ENCODE measurements at regions not wholly inside any gene's neighbourhood (a gene's known extent, or its start where the extent isn't known, plus 50 kb on each side); places are given as distances from the start of the nearest gene placed in this dataset.

DNA sequence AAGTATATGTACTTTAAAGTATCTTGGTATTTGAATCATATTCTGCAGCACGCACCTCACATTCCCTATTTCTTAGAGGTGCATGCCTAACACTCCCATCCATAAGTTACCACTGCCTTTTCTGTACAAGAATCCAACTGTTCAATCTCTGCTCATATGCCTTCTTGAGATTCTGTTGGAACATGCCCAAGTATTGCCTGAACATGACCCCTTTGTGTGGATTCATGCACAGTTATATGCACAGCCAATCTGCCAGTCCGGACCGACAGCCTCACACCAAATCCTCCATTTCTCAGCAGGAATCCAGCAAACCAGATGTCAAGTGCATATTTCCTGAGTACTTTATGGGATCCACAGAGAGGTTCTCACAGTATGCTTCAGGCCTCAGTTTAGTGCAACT is 222.0 kb downstream of the TMEM182 start:
- TF ChIP-seq, protein P1, sequence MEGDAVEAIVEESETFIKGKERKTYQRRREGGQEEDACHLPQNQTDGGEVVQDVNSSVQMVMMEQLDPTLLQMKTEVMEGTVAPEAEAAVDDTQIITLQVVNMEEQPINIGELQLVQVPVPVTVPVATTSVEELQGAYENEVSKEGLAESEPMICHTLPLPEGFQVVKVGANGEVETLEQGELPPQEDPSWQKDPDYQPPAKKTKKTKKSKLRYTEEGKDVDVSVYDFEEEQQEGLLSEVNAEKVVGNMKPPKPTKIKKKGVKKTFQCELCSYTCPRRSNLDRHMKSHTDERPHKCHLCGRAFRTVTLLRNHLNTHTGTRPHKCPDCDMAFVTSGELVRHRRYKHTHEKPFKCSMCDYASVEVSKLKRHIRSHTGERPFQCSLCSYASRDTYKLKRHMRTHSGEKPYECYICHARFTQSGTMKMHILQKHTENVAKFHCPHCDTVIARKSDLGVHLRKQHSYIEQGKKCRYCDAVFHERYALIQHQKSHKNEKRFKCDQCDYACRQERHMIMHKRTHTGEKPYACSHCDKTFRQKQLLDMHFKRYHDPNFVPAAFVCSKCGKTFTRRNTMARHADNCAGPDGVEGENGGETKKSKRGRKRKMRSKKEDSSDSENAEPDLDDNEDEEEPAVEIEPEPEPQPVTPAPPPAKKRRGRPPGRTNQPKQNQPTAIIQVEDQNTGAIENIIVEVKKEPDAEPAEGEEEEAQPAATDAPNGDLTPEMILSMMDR (conservative IDR thresholded peaks at IDR 0.05; ENCODE audit: low read depth, low read length) = no peak
- TF ChIP-seq EZH2 (IDR thresholded peaks at IDR 0.05; ENCODE audit: borderline replicate concordance, low read depth, low read length, poor library complexity, severe bottlenecking) = no peak
